Left colon (tissue), 2 donors: ENCODE measurements at regions not wholly inside any gene's neighbourhood (a gene's known extent, or its start where the extent isn't known, plus 50 kb on each side); places are given as distances from the start of the nearest gene placed in this dataset.

Source experiments
- ATAC-seq: fragments of 200-7000 bp; cut with Tn5 transposase; one replicate; pipeline ENCODE4 v1.9.1; 2020; ENCODE audit warnings: mild to moderate bottlenecking, moderate library complexity
- DNase-seq, 2 donors: peaks; one replicate each; pipeline ENCODE4 v3.0.0-alpha.2; 2020
- intact Hi-C, 2 donors: fragments of 100-400 bp; cut with DNase I in 1 of 2; cut with micrococcal nuclease in 1 of 2; formaldehyde crosslinking; loops; one replicate each; pipeline versions ENCODE4 v1.11.2 to v1.14.0; 2022; cut with DNase I, micrococcal nuclease
- donor health status: DM: no; HTN: no; CAD: no.
- donor health status: DM: yes; HTN: yes; CAD: no.

- intact Hi-C loops, result no loop called here
- ATAC-seq (no peak), DNase-seq (no peak)
Observed at GRCh38 chr2:22483036-22483435, 901.9 kb upstream of the KLHL29 start.

- ATAC-seq (no peak), DNase-seq (no peak)
- intact Hi-C loops, result no loop called here
Observed at GRCh38 chr2:22485486-22485885, 899.5 kb upstream of the KLHL29 start.

GRCh38 chr2:22486343-22486742 lies 898.6 kb upstream of the KLHL29 start:
- no peak for ATAC-seq
- intact Hi-C loops, result no loop called here
- no peak for DNase-seq

- ATAC-seq (no peak), DNase-seq (no peak)
- intact Hi-C loops, result no loop called here
Observed at GRCh38 chr2:22487036-22487435, 897.9 kb upstream of the KLHL29 start.

- DNase-seq, result no peak
- intact Hi-C loops, result no loop called here
- no peak for ATAC-seq
Observed at GRCh38 chr2:22487541-22487940, 897.4 kb upstream of the KLHL29 start.

- intact Hi-C loops, result no loop called here
- DNase-seq (no peak), ATAC-seq (no peak)
Observed at GRCh38 chr2:22491442-22491841, 893.5 kb upstream of the KLHL29 start.

- intact Hi-C loops, result no loop called here
- no peak for DNase-seq
- ATAC-seq, result no peak
Observed at GRCh38 chr2:22494156-22494555, 890.8 kb upstream of the KLHL29 start.

GRCh38 chr2:22497064-22497463 lies 887.9 kb upstream of the KLHL29 start:
- no peak for ATAC-seq
- intact Hi-C loops, result no loop called here
- DNase-seq, result no peak

GRCh38 chr2:22497789-22498188 lies 887.2 kb upstream of the KLHL29 start:
- DNase-seq (no peak), ATAC-seq (no peak)
- intact Hi-C loops, result no loop called here

GRCh38 chr2:22499082-22499839 lies 885.7 kb upstream of the KLHL29 start:
- intact Hi-C loops, result no loop called here
- no peak for DNase-seq
- ATAC-seq, result no peak

GRCh38 chr2:22500555-22500935 lies 884.4 kb upstream of the KLHL29 start:
- DNase-seq, result no peak
- ATAC-seq, result no peak
- intact Hi-C loops, result no loop called here

GRCh38 chr2:22501851-22502250 lies 883.1 kb upstream of the KLHL29 start:
- ATAC-seq (no peak), DNase-seq (no peak)
- intact Hi-C loops, result no loop called here

GRCh38 chr2:22513563-22513962 lies 871.4 kb upstream of the KLHL29 start:
- no peak for DNase-seq
- intact Hi-C loops, result no loop called here
- no peak for ATAC-seq

GRCh38 chr2:22517141-22517540 lies 867.8 kb upstream of the KLHL29 start:
- no peak for DNase-seq
- intact Hi-C loops, result no loop called here
- ATAC-seq, result no peak

- DNase-seq (no peak), ATAC-seq (no peak)
- intact Hi-C loops, result no loop called here
Observed at GRCh38 chr2:22518641-22519040, 866.3 kb upstream of the KLHL29 start.

GRCh38 chr2:22520369-22521288 lies 864.4 kb upstream of the KLHL29 start:
- intact Hi-C loops, result no loop called here
- ATAC-seq, result peak; percentile 97
- DNase-seq, result no peak

GRCh38 chr2:22521620-22522019 lies 863.4 kb upstream of the KLHL29 start:
- intact Hi-C loops, result no loop called here
- DNase-seq (no peak), ATAC-seq (no peak)

- DNase-seq, result no peak
- ATAC-seq, result no peak
- intact Hi-C loops, result no loop called here
Observed at GRCh38 chr2:22525681-22526080, 859.3 kb upstream of the KLHL29 start.

GRCh38 chr2:22530131-22530530 lies 854.8 kb upstream of the KLHL29 start:
- DNase-seq, result no peak
- intact Hi-C loops, result no loop called here
- ATAC-seq, result no peak

- no peak for ATAC-seq
- DNase-seq, result no peak
- intact Hi-C loops, result no loop called here
Observed at GRCh38 chr2:22536133-22536532, 848.8 kb upstream of the KLHL29 start.
